Muscle of back (tissue), 3 donors: ENCODE measurements at regions not wholly inside any gene's neighbourhood (a gene's known extent, or its start where the extent isn't known, plus 50 kb on each side); places are given as distances from the start of the nearest gene placed in this dataset.

Source experiments
- DNase-seq, 3 donors: peaks; one replicate each; pipeline versions ENCODE4 v3.0.0 to v3.0.0-alpha.2; 2013

GRCh38 chr2:163266772-163267171, 428.2 kb upstream of the KCNH7 start:
- DNase-seq: peak in 1 of 3 donors; percentile 85

- DNase-seq: no peak
Observed at GRCh38 chr2:163265562-163265961, 427.0 kb upstream of the KCNH7 start.

GRCh38 chr2:163264341-163264740, 425.8 kb upstream of the KCNH7 start:
- DNase-seq: peak; percentile 35 to 69 (median 50)

DNA sequence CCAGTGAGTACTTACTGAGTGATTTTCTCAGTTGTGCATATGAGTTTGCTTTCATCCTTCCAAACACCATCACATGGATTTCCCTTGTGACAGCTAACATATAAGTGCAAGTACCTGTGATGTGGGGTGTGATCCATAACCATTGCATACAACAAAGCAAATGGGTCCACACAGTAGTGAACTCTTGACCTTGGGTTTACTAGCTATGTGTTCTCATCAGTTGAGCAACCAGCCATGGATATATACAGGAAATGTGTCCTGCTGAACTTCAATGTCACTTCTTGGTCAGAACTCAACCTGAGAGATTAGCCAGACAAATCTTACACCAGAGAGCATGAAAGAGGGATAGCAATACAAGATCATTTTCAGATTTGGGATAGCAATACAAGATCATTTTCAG, 420.9 kb upstream of the KCNH7 start:
- no peak for DNase-seq

DNA sequence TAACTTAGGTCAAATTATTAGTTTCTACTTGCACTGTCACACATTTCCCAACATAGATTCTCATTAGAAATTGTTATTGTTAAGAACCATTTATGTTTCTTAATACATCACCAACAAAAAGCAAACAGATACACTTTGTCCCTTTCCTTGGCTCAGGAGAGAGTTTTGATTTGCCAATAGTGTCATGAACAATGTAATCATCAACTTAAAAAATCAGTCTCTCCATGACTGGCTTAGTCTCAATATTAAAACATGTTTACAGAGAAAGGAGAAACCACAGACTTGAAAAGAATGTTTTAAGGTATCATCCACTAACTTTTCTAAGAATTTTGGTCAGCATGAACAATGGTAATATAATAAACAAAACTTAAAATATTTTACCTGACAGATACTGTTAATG, 416.5 kb upstream of the KCNH7 start:
- no peak for DNase-seq

DNA sequence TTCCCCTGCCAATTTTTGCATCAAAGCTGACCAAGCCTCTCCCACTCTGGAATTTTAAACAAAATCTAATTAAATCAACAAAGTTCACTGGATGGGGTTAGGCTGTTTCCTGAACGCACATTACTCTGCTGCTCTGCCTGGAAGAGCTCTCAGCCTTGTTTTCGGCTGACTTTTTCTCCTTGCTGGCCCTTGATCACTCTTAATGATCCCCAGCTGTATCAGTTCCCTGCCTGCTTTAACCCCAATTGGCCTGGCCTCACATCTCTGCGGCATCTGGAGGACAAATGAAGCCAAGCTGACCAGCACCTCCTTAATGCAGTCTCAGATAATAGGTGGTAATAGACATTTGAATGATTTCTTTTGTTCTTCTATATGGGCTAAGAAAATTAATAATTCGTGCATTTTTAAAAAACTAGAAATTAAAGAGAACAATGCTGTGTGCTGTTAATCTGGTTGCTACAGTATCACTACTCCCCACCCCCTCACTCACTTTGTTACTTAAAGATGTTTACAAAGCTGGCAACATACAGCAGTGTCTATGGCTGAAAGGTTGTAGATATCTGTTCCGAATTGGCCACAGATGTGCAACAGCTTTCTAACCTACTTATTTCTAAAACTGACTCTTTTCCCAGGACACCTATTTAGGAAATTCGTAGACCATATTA, 415.2 kb upstream of the KCNH7 start:
- DNase-seq: peak in 1 of 3 donors; percentile 58

DNA sequence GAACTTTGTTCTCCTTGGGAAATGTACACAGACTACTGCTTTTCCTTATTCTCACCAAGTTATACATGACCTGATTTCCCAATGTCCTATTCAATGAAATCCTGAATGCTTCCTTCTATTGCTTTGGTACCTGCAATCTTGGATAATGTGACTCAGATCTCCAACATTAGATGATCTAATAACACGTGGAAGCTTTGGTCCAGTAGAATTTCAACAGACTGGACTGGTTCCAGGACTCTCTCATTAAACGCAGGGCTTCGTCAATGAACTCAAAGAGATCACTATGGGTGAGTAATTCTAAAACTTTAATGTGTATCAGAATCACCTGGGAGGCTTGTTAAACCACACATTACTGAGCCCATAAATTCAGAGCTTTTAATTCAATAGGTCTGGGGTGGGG, 413.6 kb upstream of the KCNH7 start:
- no peak for DNase-seq

GRCh38 chr2:163248376-163249253, 410.0 kb upstream of the KCNH7 start:
- peak in 1 of 3 donors; percentile 15 for DNase-seq

GRCh38 chr2:163247847-163248220, 409.3 kb upstream of the KCNH7 start:
- DNase-seq: no peak

- DNase-seq: no peak
Observed at GRCh38 chr2:163247156-163247846, 408.7 kb upstream of the KCNH7 start.

- DNase-seq: no peak
Observed at GRCh38 chr2:163246135-163246534, 407.6 kb upstream of the KCNH7 start.

- DNase-seq: no peak
Observed at GRCh38 chr2:163236553-163236952, 398.0 kb upstream of the KCNH7 start.

DNA sequence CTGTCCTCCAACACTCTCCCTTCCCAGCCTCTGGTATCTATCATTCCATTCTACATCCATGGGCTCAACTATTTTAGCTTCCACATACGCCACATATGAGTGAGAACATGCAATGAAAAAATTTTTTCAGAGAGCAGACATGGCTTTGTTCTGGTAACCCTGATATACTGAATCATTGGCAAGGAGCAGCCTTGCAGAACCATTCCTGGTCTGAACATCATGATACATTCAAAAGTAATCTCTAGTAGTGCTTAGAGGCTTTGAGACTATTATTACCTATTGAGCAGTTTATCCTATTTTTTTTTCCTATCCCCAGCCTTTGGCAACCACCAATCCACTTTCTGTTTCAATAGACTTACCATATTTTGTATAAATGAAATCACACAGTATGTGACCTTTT, 393.1 kb upstream of the KCNH7 start:
- DNase-seq: no peak

DNA sequence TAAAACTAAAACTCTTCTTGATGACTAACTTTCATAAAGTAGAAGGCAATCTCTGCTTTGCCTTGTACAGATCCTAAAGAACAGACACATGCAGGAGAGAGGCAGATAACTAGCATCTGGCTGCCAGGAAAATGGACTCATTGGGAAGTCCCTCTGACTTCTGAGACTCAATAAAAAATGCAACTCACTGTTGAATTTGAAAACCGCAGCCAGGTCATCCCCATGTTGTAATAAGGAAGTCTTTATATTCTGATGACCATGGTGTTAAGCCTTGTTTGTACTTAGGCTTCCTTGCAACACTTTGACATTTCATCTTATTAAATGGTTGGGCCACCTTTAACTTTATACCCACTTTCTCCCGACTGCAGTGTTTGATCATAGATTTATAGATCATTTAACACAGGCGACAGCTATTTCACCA, 375.1 kb upstream of the KCNH7 start:
- DNase-seq: peak in 1 of 3 donors; percentile 35

GRCh38 chr2:163210430-163210918, 371.9 kb upstream of the KCNH7 start:
- peak in 1 of 3 donors; percentile 31 for DNase-seq

DNA sequence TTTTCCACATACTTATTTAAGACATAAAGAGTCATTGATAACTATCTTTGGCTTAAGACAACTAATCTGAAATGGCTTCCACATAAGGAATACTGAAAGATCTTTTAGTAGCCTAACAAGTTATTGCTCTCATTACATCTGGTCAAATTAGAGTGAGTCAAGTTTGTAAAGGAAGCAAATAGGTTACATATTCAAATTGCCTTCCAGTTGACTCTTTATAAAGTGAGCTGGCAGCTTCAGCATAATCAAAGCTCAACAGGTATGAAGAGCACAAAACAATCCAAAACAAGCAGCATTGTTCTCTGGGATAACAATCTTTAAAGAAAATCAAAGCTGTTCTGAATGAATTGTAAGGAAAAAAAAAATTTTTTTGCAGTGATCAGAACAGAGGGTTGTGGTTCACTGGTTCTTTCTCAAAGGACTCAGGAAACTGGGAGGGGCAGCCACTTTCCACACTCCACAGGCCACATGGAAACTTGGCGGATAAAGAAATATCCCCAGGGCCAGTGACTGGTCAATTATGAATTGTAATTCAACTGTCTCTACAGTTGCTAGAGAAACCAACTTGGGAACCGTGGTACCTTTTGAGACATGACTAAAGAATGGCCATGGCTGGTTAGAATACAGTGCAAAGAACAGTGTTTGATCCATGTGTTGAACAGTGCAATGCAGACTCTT, 369.3 kb upstream of the KCNH7 start:
- DNase-seq: no peak

DNA sequence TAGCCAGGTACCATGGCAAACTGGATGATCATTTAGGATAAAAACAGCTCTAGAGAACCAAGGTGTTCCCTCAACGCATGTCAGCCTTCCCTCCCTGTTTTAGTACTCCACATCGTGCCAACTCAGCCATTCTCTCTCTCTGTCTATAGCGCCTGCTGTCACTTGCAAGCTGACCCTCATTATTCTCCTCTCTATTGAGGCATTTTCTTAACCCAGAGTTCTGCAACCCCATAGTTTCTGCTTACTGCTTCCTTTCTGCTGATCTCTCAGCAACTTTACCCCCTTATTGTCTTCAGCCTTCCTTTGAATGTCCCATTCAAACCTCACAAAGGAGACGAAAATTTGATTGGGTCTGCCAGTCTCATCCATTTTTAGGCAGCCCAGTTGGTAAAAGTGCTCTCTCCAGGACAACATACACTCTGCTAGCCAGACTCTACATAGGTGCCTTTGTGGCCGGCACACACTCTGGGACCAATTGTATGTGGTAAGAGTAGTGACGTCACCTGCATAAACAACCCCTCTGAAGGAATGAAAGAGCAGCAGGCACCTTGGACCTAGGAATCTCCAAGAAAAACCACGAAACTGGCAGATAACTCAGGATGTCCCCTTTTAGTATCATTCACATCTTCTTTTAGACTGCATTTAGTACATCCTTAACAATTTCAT, 367.2 kb upstream of the KCNH7 start:
- DNase-seq: no peak

GRCh38 chr2:163200741-163201140, 362.2 kb upstream of the KCNH7 start:
- DNase-seq: peak in 1 of 3 donors; percentile 14

- no peak for DNase-seq
Observed at GRCh38 chr2:163198972-163199371, 360.4 kb upstream of the KCNH7 start.

- no peak for DNase-seq
Observed at GRCh38 chr2:163198007-163198406, 359.4 kb upstream of the KCNH7 start.

DNA sequence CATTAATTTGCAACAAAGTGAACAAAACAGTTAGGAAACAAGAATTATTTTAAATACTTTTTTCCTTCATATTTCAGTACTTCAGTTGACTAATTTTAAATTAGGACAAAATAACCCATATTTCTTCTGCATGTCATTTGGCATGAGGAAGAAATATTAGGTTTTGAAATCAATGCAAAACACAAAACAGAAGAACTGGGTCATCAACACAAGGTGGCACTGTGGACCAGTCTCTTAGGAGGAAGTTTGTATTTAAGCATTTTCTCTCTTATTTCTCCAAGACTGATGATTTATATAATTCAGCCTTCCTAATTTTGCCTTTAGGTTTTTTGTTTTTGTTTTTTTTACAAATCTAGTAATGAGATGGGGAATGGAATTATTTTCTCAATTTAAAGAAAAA, 352.8 kb upstream of the KCNH7 start:
- DNase-seq: peak in 2 of 3 donors; percentile 40 to 50
